GM12872 (cell line): ENCODE measurements at regions not wholly inside any gene's neighbourhood (a gene's known extent, or its start where the extent isn't known, plus 50 kb on each side); places are given as distances from the start of the nearest gene placed in this dataset.

Experiments
- TF ChIP-seq, protein P1 (sequence below): IDR thresholded peaks from 3 replicates; pipeline ENCODE4 v1.5.1; 2011; ENCODE audit warnings: low read depth, mild to moderate bottlenecking, low read length, moderate library complexity; ENCODE audit not compliant: insufficient read depth

DNA sequence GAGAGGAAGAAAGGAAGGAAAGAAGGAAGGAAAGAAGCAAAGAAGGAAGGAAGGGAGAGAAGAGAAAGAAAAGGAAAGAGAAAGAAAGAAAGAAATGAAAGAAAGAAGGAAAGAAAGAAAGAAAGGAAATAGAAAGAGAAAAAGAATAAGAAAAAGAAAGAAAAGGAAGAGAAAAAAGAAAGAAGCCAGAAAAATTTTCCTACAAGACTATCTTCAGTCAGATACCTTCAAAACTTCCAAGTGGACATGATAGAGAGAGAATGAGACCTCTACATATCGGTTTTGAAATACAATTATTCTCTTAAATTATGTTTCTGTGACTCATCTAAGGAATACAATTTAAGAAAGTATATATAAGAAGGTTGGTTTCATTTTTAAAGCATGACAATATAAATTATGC is 1369.0 kb downstream of the ZPLD1 start:
- TF ChIP-seq, protein P1, sequence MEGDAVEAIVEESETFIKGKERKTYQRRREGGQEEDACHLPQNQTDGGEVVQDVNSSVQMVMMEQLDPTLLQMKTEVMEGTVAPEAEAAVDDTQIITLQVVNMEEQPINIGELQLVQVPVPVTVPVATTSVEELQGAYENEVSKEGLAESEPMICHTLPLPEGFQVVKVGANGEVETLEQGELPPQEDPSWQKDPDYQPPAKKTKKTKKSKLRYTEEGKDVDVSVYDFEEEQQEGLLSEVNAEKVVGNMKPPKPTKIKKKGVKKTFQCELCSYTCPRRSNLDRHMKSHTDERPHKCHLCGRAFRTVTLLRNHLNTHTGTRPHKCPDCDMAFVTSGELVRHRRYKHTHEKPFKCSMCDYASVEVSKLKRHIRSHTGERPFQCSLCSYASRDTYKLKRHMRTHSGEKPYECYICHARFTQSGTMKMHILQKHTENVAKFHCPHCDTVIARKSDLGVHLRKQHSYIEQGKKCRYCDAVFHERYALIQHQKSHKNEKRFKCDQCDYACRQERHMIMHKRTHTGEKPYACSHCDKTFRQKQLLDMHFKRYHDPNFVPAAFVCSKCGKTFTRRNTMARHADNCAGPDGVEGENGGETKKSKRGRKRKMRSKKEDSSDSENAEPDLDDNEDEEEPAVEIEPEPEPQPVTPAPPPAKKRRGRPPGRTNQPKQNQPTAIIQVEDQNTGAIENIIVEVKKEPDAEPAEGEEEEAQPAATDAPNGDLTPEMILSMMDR, result no peak

DNA sequence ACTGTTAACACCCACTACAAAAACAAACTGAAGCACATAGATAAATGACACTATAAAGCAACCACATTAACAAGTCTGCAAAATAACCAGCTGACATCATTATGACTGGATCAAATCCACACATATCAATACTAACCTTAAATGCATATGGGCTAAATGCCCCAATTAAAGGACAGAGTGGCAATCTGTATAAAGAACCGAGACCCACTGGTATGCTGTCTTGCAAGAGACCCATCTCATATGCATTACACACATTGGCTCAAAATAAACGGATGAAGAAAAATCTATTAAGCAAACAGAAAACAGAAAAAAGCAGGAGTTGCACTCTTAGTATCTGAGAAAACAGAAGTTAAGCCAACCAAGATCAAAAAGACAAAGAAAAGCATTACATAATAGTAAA is 1375.4 kb downstream of the ZPLD1 start:
- TF ChIP-seq, protein P1, result no peak

DNA sequence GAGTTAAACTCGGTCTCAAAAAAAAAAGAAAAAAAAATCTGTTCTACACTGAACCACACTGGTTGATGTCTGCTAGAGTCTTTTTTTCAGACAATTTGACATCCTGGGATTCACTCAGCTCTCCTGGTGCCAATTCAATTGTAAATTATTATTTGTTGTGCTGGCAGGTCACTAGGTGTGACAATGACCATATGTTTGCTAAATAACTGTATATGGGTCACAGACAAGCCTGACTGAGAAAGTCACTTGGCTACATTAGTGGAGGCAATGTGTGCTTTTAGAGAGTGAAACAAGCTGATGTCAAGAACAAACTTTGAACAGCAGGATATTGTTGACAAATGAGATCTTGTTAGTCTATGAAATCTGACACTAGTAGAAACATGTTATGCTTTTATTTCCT is 1379.1 kb downstream of the ZPLD1 start:
- TF ChIP-seq, protein P1, result no peak

DNA sequence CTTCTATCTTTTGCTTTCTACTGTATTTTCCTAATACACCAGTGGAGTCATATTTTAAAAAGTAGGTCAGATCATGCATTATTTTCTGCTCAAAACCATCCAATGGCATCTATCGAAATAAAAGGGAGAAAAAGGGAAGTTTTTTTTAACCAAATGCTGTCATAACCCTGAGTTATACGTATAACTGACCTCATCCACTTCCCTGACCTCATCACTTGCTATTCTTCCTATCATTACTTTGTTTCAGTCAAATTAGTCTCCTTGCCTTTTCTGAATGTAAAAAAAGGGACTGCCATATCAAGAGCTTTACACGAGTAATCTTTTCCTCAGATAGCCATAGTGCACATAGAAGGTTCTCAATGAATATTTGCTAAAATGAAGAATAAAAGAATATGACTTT is 1383.6 kb downstream of the ZPLD1 start:
- TF ChIP-seq, protein P1, result no peak

DNA sequence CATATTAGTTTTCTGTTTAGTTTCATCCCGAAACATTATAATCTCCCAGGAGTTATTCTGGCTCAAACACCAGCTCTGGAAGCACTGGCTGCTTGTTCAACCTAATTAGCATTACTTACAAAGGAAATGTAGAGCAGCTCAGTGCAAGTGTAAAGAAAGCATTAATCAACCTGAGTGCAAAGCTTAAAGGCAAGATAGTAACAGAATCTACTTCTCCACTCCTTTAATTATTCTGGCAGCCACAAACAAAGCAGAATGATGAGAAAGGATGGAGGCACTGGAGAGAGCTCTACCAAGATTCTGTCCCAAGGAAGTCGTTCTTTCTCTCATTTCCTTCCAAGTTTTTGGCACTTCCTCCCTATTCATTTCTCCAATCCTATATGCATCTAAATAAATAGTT is 1384.0 kb downstream of the ZPLD1 start:
- TF ChIP-seq, protein P1, result no peak

DNA sequence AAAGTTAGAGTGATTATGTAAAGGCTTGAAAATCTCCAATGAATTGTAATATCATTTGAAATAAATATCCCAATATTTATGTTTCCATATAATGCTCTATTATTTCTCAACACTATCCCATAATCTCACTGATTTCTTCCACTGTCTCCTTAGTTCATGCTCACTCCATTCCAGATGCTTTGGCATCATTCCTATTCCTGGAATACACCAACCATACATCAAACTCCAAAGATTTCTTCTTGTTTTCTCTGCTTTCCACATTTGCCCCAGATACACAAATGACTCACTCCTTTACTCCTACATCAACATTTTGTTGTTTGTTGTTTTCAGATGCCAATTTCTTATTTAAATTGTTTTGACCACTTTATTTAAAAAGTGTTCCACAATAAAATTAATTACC is 1390.8 kb downstream of the ZPLD1 start:
- TF ChIP-seq, protein P1, result no peak

DNA sequence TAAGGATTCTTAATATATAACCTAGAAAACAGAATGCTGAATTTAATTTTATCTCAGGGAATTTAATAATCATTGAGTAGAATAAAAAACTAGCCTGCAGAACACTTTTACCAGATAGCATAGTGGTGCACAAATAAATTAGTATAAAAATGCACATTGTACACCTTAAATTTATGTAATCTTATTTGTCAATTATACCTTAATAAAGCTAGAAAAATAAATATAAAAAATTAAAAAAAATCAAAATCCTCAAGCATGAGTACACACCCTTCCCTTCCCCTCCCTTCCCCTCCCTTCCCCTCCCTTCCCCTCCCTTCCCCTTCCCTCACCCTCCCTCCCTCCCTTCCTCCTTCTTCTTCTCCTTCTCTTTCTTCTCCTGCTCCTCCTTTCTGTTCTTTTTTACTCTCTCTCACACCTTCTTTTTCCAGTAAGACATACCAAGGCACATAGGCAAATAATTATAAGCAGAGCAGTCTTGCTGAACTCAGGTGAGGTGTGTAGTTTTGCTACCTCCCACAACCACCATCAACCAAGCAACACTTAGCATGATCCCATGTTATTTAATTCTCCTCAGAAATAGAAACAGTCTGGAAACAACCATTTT is 1395.0 kb downstream of the ZPLD1 start:
- TF ChIP-seq, protein P1, result no peak
